Activated T-helper 1 cell treated with Interleukin-2 at 50 U/mL for 16 hours (primary cell): ENCODE measurements at regions not wholly inside any gene's neighbourhood (a gene's known extent, or its start where the extent isn't known, plus 50 kb on each side); places are given as distances from the start of the nearest gene placed in this dataset.

Source experiments
- DNase-seq: peaks from one replicate; pipeline ENCODE4 v3.0.0-alpha.2; 2020; ENCODE audit warnings: low read depth

GRCh38 chr15:47475336-47475735 is 242.0 kb upstream of the SEMA6D start:
- DNase-seq = no peak

DNA sequence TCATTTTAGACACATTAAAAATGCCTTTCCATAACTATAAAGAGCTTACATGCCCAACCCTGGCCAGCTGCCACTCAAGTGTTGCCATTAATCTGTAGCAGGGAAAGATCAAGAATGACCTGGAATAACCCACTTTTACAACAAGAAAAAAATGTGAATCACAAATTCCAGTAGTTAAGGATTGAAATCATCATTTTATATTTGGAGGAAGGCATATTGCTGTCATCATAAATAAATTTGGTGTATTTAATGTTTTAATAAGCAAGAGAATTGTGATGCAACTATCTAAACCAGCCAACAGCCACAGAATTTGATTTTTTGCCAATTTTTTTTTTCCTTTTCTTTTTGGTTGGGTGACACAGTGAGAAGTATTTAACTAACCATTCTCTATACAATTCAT is 240.0 kb upstream of the SEMA6D start:
- no peak for DNase-seq

- DNase-seq = no peak
Observed at GRCh38 chr15:47484059-47484458, 233.2 kb upstream of the SEMA6D start.

- DNase-seq = no peak
Observed at GRCh38 chr15:47484997-47485396, 232.3 kb upstream of the SEMA6D start.

DNA sequence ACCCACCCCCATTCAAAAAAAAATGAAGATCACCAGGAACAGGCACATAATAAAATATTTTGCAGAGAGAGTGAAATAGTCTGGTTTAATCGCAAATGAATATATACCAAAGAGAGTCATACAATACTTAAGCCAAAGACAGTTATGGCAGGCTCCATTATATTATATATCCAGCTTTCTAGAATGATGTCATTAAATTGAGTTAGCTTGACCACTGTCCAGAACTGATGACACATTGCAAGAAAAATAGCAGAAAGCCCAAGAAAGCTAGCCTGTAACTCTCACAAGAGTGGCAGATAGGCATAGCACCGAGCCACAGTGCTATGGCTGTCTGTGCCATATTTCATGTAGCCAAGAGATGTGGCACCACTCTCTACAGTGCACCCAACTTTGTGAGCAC is 231.9 kb upstream of the SEMA6D start:
- no peak for DNase-seq

GRCh38 chr15:47486040-47486439 is 231.3 kb upstream of the SEMA6D start:
- no peak for DNase-seq

GRCh38 chr15:47492195-47492594 is 225.1 kb upstream of the SEMA6D start:
- no peak for DNase-seq

- DNase-seq = no peak
Observed at GRCh38 chr15:47493357-47494247, 223.7 kb upstream of the SEMA6D start.

DNA sequence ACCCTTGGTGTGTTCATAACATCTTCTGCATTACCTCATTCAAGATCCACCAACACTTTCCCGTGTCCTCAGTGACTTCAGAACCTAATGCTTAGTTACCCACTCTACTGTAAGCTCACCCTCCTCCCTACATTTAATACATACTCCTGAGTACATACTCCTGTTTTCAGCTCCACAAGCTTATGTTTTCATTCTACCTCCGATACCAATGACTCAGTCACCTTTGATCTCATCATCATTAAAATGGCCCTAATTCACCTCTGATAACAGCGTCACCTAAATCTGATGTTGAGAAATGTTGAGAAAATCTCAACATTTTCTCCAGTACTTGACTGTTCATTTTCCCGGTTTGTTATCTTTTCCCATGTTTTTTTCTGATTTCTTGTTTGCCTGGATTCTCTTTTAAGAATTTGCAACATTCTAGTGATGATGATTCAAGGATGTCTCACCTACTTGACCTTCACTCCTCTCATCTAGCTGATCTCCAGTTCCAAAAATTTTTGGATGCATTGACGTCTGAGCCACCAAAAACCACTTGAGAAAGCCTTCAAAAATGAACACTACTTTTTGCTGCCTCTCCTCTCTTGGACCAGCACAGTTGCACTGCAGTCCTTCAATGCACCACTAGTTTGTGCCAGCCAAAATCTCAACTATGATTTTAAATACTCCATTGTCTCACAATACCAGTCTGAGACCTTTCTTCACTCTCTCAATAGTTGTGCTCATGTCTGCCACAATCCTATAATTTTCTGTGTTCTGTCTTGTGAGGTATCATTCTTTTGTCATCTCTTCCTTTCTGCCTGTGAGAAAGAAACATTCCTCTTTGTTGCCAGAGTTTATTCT is 220.7 kb upstream of the SEMA6D start:
- no peak for DNase-seq

DNA sequence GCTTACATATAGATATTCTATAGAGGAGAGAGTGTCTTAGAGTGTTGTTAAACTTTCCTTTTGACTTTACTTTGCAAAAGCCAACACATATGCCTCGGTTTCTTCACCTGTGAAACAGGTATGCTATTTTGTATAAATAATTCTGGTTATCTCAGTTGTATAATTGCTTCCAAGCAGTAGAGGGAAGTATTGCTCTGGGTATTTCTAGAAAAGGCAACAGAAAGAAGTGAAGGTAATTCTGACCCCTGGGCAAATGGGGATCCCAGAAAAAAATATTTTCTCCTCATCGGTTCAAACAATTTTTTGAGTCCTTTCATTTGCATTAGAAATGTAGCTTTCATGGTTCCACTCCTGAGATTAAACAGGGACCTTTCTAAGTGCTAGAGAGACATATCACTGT is 216.5 kb upstream of the SEMA6D start:
- no peak for DNase-seq

DNA sequence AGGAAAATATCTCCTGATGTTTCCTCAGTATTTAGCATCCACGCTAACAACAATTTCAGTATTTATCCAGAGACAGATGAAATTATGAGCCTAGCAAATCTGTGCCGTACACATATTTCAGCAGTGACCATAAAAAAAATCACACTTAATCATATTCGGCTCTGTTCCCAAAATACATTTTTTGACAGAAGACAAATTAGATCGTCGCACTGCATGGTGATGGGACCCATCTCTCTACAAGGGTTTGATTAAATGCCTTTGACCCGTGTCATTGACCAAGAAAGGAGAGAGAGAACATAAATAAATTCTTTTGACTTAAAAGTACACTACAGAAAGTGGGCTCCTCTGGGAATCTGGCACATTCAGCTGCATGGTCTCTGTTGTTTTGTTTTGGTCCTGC is 215.3 kb upstream of the SEMA6D start:
- no peak for DNase-seq

GRCh38 chr15:47503876-47504275 is 213.4 kb upstream of the SEMA6D start:
- no peak for DNase-seq

- no peak for DNase-seq
Observed at GRCh38 chr15:47504624-47505256, 212.6 kb upstream of the SEMA6D start.

DNA sequence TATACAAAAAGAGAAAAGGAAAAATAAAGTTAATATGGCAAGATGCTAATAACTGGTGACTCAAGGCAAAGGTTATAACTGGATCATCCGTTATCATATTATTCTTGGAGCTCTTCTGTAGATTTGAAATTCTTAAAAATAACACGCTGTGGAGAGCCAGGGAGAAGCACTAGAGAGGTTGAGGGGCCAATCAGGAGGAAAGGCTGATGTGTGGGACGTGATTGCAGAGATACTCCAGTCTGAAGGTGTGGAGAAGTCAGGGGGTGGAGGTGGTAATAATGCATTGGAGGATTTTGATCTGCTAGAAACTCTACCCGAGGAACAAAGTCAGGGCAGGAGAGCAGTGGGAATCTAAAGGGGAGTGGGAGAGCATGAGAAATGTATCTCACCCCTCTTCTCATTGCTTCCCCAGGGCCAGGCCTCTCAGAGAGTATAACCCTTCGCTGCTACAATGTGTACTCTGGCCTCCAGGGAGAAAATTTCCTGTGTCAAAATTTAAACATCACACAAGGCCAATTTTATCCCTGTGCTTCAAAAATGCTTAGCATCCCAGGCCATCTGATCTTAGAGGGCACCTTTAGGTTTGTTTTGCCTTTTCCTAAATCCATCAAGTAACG is 211.5 kb upstream of the SEMA6D start:
- no peak for DNase-seq

GRCh38 chr15:47506329-47507100 is 210.8 kb upstream of the SEMA6D start:
- DNase-seq = no peak

DNA sequence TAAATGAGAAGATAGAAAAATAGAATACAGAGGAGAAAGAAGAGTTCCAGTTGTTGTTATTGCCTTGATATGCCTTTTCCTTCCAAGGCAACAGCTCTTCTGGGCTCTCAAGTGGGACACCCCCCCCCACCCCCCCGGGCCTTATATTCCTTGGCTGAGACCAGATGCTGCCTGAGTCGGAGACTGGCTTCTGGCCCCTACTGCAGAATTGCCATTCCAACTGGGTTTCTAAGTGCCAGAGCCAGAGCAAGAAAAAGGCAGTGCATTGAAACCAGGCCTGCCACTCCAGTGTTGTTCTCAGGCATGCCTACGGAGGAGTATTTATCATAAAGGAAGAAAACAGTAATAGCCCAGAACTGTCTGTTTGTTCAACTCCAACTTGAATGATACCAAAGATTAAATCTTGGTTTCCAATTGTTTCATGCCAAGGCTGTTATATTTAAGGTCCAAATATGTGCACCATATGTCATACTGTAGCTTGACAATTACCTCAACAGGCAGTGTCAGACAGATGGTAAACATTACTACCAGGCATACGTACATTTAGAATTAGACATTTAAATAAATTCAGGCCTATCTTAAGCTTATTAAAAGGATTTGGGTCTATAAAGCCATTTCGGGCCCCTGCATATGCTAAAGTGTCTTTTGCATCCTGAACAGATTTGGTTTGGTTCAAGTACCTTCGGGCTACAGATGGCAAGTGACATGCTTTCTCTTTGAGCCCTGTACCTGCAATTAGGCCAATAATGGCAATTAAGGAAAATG is 209.9 kb upstream of the SEMA6D start:
- no peak for DNase-seq

GRCh38 chr15:47511261-47511660 is 206.0 kb upstream of the SEMA6D start:
- no peak for DNase-seq

DNA sequence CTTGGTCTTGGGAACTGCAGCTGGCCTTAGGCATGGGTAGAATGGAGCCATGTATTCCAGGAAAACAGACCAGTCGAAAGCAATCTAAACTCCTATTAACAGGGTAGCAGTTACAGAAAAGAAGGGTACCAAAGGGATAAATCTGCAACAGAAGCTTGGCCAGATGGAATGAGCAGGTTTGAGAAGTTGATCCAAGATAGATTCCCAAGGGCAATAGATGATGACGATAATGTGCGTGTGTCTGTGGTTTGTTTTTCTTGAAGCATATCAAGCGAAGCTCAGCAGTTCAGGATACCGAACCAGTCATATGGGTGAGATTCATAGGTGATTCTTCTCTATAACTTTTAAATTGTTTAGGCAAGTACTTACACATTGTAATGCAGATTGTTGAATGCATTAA is 203.8 kb upstream of the SEMA6D start:
- DNase-seq = no peak

DNA sequence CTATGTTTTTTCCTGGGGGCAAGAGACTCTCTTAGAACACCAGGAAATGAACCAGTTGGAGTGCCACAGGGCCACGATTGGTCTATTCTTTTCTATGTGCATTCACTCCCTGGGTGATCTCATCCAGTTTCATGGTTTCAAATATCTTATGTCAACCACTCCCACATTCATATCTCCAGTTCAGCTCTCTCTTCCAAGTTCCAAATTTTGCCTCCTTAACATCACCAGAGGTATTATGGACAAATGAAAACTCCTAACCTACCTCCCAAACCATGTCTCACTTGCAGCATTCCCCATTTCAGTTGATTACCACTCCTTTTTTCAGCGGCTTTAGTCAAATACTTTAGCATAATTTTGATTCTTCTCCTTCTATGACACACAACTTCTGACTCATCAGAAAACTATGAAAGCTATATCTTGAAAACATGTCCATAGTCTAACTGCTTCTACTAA is 203.1 kb upstream of the SEMA6D start:
- DNase-seq = no peak

DNA sequence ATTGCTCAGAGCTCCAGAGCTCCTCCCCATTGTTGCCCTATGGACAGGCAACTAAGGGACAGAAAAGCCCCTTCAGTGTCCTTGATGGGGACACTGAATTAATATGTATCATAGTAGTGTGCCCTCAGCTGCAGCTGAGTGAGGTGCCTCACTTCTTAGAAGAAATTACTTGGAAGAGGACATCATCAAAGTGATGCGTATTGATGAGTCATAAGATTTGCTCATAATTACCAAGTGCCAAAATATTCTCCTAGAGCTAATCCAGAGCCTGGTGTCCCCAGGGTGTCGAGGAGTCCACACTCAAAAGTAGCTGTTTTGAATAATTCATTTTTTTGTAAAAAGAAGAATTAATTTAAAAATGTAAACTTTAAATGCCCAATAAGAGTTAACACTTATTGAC is 200.7 kb upstream of the SEMA6D start:
- no peak for DNase-seq

DNA sequence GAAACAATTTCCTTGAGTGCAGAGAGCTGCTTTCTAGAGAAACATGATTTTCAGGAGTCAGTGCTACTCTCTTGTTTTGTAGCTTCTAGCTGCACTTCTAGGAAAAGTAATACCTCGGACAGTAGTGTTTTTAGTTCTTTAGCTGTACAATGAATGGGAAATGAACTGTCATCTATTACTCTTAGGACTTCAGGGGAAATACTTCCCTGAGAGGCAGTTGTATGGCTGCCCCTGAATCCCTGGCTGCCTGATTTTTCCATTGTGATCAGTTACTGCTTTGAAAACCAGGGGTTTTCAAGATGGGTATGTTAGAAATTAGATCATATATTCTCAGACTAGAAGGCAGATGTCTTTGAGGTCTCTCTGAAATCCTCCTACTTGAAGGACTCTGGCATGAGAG is 200.3 kb upstream of the SEMA6D start:
- DNase-seq = no peak
